HCT116 (cell line): ENCODE measurements at regions not wholly inside any gene's neighbourhood (a gene's known extent, or its start where the extent isn't known, plus 50 kb on each side); places are given as distances from the start of the nearest gene placed in this dataset.

ENCODE experiments used
- ATAC-seq: fragments of 200-7000 bp; cut with Tn5 transposase; 2 replicates; pipeline ENCODE4 v1.9.1; 2020; ENCODE audit warnings: mild to moderate bottlenecking, moderate library complexity
- BruUV-seq: library from RNA; stranded (reverse); fragments of 400-500 nt; replicated peaks from 2 replicates; lab custom pipeline; 2021; lab: Mats Ljungman, UMichigan
- CTCF ChIA-PET: fragments of 300-600 bp; sonication (Branson Sonifier 250); formaldehyde crosslinking; loops from one replicate; lab custom pipeline; 2021; ENCODE audit warnings: antibody characterized with exemption; lab: Charles Lee
- POLR2A ChIA-PET: fragments of 300-600, 350-600 bp; sonication (Branson Sonifier 250); formaldehyde crosslinking; loops from one replicate; lab custom pipeline; 2021; ENCODE audit warnings: antibody characterized with exemption; lab: Charles Lee
- RAD21 ChIA-PET, 2 experiments: fragments of 300-600 bp; sonication (Branson Sonifier 250); formaldehyde crosslinking; loops; one replicate each; lab custom pipeline; 2023; ENCODE audit warnings: low total read pairs in 2 of 2; ENCODE audit not compliant: uncharacterized antibody in 2 of 2, unreplicated experiment in 2 of 2, low non-redundant PET in 1 of 2; lab: Charles Lee
- DNase-seq: peaks from one replicate; pipeline ENCODE4 v3.0.0-alpha.2; 2010; ENCODE audit warnings: low read depth, low spot score
- H2AFZ ChIP-seq: fragments of 200-600 bp; shearing (Covaris generic), sonication (generic); 2 replicates; pipeline ENCODE4 v1.6.1; 2017; ENCODE audit warnings: low read depth, mixed run types, mixed read lengths, antibody characterized with exemption, low read length; ENCODE audit not compliant: poor library complexity, severe bottlenecking
- H3K27ac ChIP-seq: 2 replicates; pipeline ENCODE4 v1.5.1; 2012; ENCODE audit warnings: low read depth, low read length
- H3K27me3 ChIP-seq: fragments of 200-600 bp; sonication (generic); 2 replicates; pipeline ENCODE4 v1.6.1; 2016; ENCODE audit warnings: mixed run types, low read length, mixed read lengths; ENCODE audit not compliant: insufficient read depth
- H3K36me3 ChIP-seq, 2 experiments: fragments of 200-500 bp in 1 of 2; fragments of 200-600 bp in 1 of 2; sonication (Bioruptor generic) in 1 of 2; sonication (generic) in 1 of 2; 2 replicates each; pipeline versions ENCODE4 v1.5.1 to v1.6.1; 2014 to 2016; ENCODE audit warnings: low read length in 2 of 2, inconsistent platforms in 1 of 2, mixed read lengths in 1 of 2, mixed run types in 1 of 2; ENCODE audit not compliant: insufficient read depth in 2 of 2, control insufficient read depth in 1 of 2
- H3K4me1 ChIP-seq, 2 experiments: fragments of 200-600 bp in 1 of 2; sonication (generic) in 1 of 2; 2 replicates each; pipeline versions ENCODE4 v1.5.1 to v1.6.1; 2012 to 2017; ENCODE audit warnings: low read length in 2 of 2, inconsistent platforms in 1 of 2, mild to moderate bottlenecking in 1 of 2, mixed read lengths in 1 of 2, mixed run types in 1 of 2, moderate library complexity in 1 of 2; ENCODE audit not compliant: insufficient read depth in 2 of 2, control insufficient read depth in 1 of 2
- H3K4me2 ChIP-seq: fragments of 200-600 bp; sonication (generic); 2 replicates; pipeline ENCODE4 v1.6.1; 2017; ENCODE audit warnings: mixed run types, low read length, mixed read lengths
- H3K4me3 ChIP-seq, 2 experiments: fragments of 200-600 bp in 1 of 2; sonication (generic) in 1 of 2; replicated peaks in 1 of 2; 2 replicates each; pipeline ENCODE4 v1.5.1; 2011 to 2016; ENCODE audit warnings: low read length in 2 of 2, control low read depth in 1 of 2, low read depth in 1 of 2, mild to moderate bottlenecking in 1 of 2, mixed read lengths in 1 of 2, mixed run types in 1 of 2
- H3K79me2 ChIP-seq: fragments of 200-600 bp; sonication (generic); 2 replicates; pipeline ENCODE4 v1.6.1; 2017; ENCODE audit warnings: mild to moderate bottlenecking, mixed run types, low read length, moderate library complexity, mixed read lengths; ENCODE audit not compliant: insufficient read depth
- H3K9ac ChIP-seq: fragments of 200-600 bp; sonication (generic); 2 replicates; pipeline ENCODE4 v1.6.1; 2016; ENCODE audit warnings: low read length, mixed read lengths
- H3K9me2 ChIP-seq: fragments of 200-600 bp; sonication (generic), shearing (Covaris generic); 2 replicates; pipeline ENCODE4 v1.6.1; 2017; ENCODE audit warnings: mixed run types, mild to moderate bottlenecking, moderate library complexity; ENCODE audit not compliant: insufficient read depth
- H3K9me3 ChIP-seq, 2 experiments: fragments of 200-500 bp in 1 of 2; fragments of 200-600 bp in 1 of 2; sonication (Bioruptor generic) in 1 of 2; sonication (generic) in 1 of 2; 2 replicates each; pipeline ENCODE4 v1.6.1; 2014 to 2017; ENCODE audit warnings: low read length in 2 of 2, mixed read lengths in 2 of 2, inconsistent platforms in 1 of 2, low read depth in 1 of 2, mild to moderate bottlenecking in 1 of 2, mixed run types in 1 of 2, moderate library complexity in 1 of 2; ENCODE audit not compliant: control insufficient read depth in 1 of 2, insufficient read depth in 1 of 2
- H4K20me1 ChIP-seq: fragments of 200-600 bp; sonication (generic), shearing (Covaris generic); 2 replicates; pipeline ENCODE4 v1.6.1; 2017; ENCODE audit warnings: mixed run types, mild to moderate bottlenecking, moderate library complexity; ENCODE audit not compliant: insufficient read depth
- CEBPB ChIP-seq: IDR thresholded peaks from 2 replicates; pipeline ENCODE4 v1.6.1; 2012; ENCODE audit warnings: low read depth
- EGR1 ChIP-seq: IDR thresholded peaks from 2 replicates; pipeline ENCODE4 v1.6.1; 2012; ENCODE audit warnings: low read depth
- ELF1 ChIP-seq: IDR thresholded peaks from 2 replicates; pipeline ENCODE4 v1.6.1; 2012; ENCODE audit warnings: low read depth, borderline replicate concordance
- EZH2phosphoT487 ChIP-seq: fragments of 200-600 bp; IDR thresholded peaks from 2 replicates; pipeline ENCODE4 v1.6.1; 2018; ENCODE audit warnings: antibody characterized with exemption, borderline replicate concordance
- MAX ChIP-seq: IDR thresholded peaks from 2 replicates; pipeline ENCODE4 v1.6.1; 2012
- POLR2A ChIP-seq: IDR thresholded peaks from 2 replicates; pipeline ENCODE4 v1.7.0; 2011; ENCODE audit warnings: borderline replicate concordance; ENCODE audit not compliant: insufficient read depth, insufficient read length; ENCODE audit errors: extremely low read depth
- POLR2AphosphoS5 ChIP-seq: IDR thresholded peaks from 2 replicates; pipeline ENCODE4 v1.6.1; 2011; ENCODE audit warnings: mild to moderate bottlenecking, low read depth, low read length, moderate library complexity
- RAD21 ChIP-seq: IDR thresholded peaks from 2 replicates; pipeline ENCODE4 v1.6.1; 2012; ENCODE audit warnings: low read depth, mild to moderate bottlenecking
- SRF ChIP-seq: IDR thresholded peaks from 2 replicates; pipeline ENCODE4 v1.6.1; 2012; ENCODE audit warnings: low read depth
- YY1 ChIP-seq: IDR thresholded peaks from 2 replicates; pipeline ENCODE4 v1.6.1; 2011; ENCODE audit warnings: low read length, low read depth, moderate library complexity, mild to moderate bottlenecking; ENCODE audit not compliant: insufficient replicate concordance; ENCODE audit errors: extremely low read depth
- ZFX ChIP-seq: fragments of 450-650 bp; IDR thresholded peaks from 2 replicates; pipeline ENCODE4 v1.6.1; 2017
- intact Hi-C: fragments of 100-400 bp; cut with micrococcal nuclease; formaldehyde crosslinking; loops from 2 replicates; pipeline ENCODE4 v1.10.0; 2022
- TF ChIP-seq, protein P1 (sequence below): IDR thresholded peaks from 2 replicates; pipeline ENCODE4 v1.6.1; 2011; ENCODE audit warnings: mild to moderate bottlenecking, low read length, moderate library complexity; ENCODE audit not compliant: insufficient replicate concordance; ENCODE audit errors: extremely low read depth

DNA sequence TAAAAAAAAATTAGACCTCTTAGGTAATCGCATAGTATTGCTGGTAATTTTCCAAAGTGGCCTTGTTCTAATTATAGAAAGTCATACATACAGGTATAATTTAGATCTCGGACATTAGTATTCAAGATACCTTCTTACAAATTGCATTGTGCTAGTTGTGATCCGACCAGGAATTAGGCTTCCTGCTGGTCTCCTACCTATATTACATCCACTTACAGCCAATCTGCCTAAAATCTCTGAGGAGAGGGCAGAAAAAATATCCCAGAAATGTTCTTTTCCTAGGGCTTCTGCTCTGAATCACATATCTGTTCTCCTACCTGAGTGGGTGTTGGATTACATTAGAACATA lies 314.7 kb upstream of the GULP1 start:
- Histone ChIP-seq H3K9me2 (no peaks in the 10 kb centered on the region; the same call in 1 of the 2 replicates), H3K36me3 (no peaks in the 10 kb centered on the region), H3K4me2 (no peak overlapping the region), H3K9ac (no peak overlapping the region), H2AFZ (no peak overlapping the region), H3K4me1 (no peaks in the 10 kb centered on the region), H3K9me3 (no peaks in the 10 kb centered on the region), H3K27ac (no peak overlapping the region), H3K4me3 (no peak overlapping the region), H3K27me3 (no peaks in the 10 kb centered on the region)
- ChIA-PET CTCF (no interaction called here), POLR2A (interaction anchor here (1.3 kb wide), 1 partner anchor 9 kb away, joined by 3 read pairs; no protein-coding TSS in a partner anchor), RAD21 (no interaction called here)
- intact Hi-C loops: no loop called here
- no peak for ATAC-seq
- no peak for DNase-seq
- TF ChIP-seq EZH2phosphoT487 (no peak), POLR2A (no peak), SRF (no peak), CEBPB (no peak)
- TF ChIP-seq, protein P1, sequence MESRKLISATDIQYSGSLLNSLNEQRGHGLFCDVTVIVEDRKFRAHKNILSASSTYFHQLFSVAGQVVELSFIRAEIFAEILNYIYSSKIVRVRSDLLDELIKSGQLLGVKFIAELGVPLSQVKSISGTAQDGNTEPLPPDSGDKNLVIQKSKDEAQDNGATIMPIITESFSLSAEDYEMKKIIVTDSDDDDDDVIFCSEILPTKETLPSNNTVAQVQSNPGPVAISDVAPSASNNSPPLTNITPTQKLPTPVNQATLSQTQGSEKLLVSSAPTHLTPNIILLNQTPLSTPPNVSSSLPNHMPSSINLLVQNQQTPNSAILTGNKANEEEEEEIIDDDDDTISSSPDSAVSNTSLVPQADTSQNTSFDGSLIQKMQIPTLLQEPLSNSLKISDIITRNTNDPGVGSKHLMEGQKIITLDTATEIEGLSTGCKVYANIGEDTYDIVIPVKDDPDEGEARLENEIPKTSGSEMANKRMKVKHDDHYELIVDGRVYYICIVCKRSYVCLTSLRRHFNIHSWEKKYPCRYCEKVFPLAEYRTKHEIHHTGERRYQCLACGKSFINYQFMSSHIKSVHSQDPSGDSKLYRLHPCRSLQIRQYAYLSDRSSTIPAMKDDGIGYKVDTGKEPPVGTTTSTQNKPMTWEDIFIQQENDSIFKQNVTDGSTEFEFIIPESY: no peak
- TF ChIP-seq, all 23 proteins: peak for 0
- BruUV-seq: no TSS peak
- Histone ChIP-seq H3K79me2 (no peaks in the 10 kb centered on the region), H4K20me1 (no peaks in the 10 kb centered on the region)

DNA sequence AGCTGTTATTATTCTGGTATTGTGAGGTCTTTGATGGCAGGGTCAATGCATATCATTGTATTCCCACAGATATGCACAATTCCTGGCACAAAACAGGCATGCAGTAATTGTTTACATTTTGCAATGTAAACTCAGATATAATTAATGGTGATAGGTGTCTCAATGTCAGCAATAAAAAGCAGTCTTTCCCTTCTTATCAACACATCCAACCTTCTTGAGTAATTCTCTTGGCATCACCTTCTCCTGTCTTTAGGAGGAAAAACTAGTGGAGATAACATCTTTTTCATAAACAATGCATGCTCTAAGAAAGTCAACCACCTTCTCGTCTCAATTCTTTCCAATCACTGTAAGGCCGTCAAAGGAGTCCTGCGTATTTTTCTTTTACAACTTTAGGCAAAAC lies 313.3 kb upstream of the GULP1 start:
- ChIA-PET CTCF (no interaction called here), RAD21 (no interaction called here), POLR2A (no interaction called here)
- no peaks in the 10 kb centered on the region for H3K36me3 ChIP-seq
- no peak overlapping the region for H3K4me2 ChIP-seq
- H3K9ac ChIP-seq: no peak overlapping the region
- H3K27me3 ChIP-seq: no peaks in the 10 kb centered on the region
- no peak overlapping the region for H3K4me3 ChIP-seq
- no peaks in the 10 kb centered on the region; the same call in 1 of the 2 replicates for H3K9me2 ChIP-seq
- intact Hi-C loops: no loop called here
- no peak overlapping the region for H2AFZ ChIP-seq
- ATAC-seq: no peak
- H3K79me2 ChIP-seq: no peaks in the 10 kb centered on the region
- no peaks in the 10 kb centered on the region for H3K4me1 ChIP-seq
- no TSS peak for BruUV-seq
- H3K9me3 ChIP-seq: no peaks in the 10 kb centered on the region
- H4K20me1 ChIP-seq: no peaks in the 10 kb centered on the region
- no peak for TF ChIP-seq ZFX
- no peak for TF ChIP-seq RAD21
- TF ChIP-seq MAX: no peak
- TF ChIP-seq ELF1: no peak
- TF ChIP-seq YY1: no peak
- TF ChIP-seq, protein P1: no peak
- no peak for TF ChIP-seq POLR2AphosphoS5
- no peak for TF ChIP-seq EGR1
- no peak overlapping the region for H3K27ac ChIP-seq
- DNase-seq: no peak
